ENCODE measurements at regions not wholly inside any gene's neighbourhood (a gene's known extent, or its start where the extent isn't known, plus 50 kb on each side); places are given as distances from the start of the nearest gene placed in this dataset.

- TF ChIP-seq CTCF (IDR thresholded peaks at IDR 0.05; ENCODE audit: insufficient read depth, low read length, poor library complexity, severe bottlenecking): no peak
- TF ChIP-seq EZH2phosphoT487 (conservative IDR thresholded peaks at IDR 0.05; ENCODE audit: low read length): no peak
Observed at GRCh38 chr6:105901583-105901982, 184.6 kb upstream of the PRDM1 start.
